ENCODE measurements at regions not wholly inside any gene's neighbourhood (a gene's known extent, or its start where the extent isn't known, plus 50 kb on each side); places are given as distances from the start of the nearest gene placed in this dataset.

DNA sequence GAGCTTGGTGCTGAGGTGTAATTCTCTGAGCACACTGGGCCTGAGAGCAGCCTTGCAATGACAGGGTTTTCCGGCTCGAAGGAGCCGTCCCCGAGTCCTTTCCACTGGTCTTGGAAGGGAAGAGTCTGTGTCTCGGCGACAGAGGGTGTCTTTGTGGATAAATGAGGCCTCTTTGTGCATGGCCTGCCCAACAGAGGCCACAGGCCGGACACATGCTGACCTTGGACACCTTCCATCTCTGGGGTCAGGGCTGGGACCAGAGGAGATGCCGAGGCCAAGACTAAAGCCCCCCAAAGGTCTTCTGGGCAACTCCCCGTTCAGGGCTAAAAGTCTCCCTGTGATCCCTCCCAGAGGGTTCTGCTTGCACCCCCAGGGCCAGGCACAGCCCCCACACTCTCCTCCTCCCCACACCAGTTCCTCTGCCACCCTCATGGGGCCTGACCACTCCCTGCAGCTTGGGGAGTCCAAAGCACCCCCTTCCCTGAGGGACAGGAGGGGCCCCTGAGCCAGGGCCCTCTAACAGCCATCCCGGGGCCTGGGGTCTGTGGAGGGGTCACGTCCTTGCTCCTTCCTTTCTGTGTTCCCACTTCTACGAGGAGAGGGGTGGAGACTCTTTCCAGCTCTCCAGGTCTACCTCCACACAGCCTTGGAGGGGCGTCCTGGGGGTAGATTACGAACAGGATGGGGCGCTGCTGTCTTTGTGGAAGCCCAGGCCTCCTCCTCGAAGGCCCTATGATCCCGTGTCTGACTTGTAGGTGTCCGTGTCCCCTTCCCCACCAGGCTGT, 130.6 kb upstream of the FAM20C start:
- H4K20me1 ChIP-seq (ENCODE audit: insufficient read depth): no peaks in the 10 kb centered on the region

GRCh38 chr7:62361-63116, 129.8 kb upstream of the FAM20C start:
- no peaks in the 10 kb centered on the region for H3K79me2 ChIP-seq (ENCODE audit: insufficient read depth, low read depth)
- H3K9ac ChIP-seq: no peak overlapping the region
- no peak overlapping the region for H3K27ac ChIP-seq
- no peak overlapping the region for H2AFZ ChIP-seq (ENCODE audit: low read depth)
- H3K4me1 ChIP-seq (ENCODE audit: low read depth, poor library complexity, severe bottlenecking): no peaks in the 10 kb centered on the region
- no peaks in the 10 kb centered on the region for H3K36me3 ChIP-seq (ENCODE audit: insufficient read depth)
- no peaks in the 10 kb centered on the region for H4K20me1 ChIP-seq (ENCODE audit: insufficient read depth)
- H3K4me3 ChIP-seq (IDR thresholded peaks at IDR 0.05; ENCODE audit: insufficient read depth, low read depth, low read length): no peak overlapping the region
- peaks cover 36% of the 10 kb centered on the region; the same call in 1 of the 2 replicates for H3K27me3 ChIP-seq (ENCODE audit: insufficient read depth, low read depth)
- TF ChIP-seq, protein P1, sequence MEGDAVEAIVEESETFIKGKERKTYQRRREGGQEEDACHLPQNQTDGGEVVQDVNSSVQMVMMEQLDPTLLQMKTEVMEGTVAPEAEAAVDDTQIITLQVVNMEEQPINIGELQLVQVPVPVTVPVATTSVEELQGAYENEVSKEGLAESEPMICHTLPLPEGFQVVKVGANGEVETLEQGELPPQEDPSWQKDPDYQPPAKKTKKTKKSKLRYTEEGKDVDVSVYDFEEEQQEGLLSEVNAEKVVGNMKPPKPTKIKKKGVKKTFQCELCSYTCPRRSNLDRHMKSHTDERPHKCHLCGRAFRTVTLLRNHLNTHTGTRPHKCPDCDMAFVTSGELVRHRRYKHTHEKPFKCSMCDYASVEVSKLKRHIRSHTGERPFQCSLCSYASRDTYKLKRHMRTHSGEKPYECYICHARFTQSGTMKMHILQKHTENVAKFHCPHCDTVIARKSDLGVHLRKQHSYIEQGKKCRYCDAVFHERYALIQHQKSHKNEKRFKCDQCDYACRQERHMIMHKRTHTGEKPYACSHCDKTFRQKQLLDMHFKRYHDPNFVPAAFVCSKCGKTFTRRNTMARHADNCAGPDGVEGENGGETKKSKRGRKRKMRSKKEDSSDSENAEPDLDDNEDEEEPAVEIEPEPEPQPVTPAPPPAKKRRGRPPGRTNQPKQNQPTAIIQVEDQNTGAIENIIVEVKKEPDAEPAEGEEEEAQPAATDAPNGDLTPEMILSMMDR (conservative IDR thresholded peaks at IDR 0.05; ENCODE audit: low read depth, low read length): no peak
- no peak overlapping the region for H3K4me2 ChIP-seq

More for the DNA sequence above, 130.6 kb upstream of the FAM20C start:
- H2AFZ ChIP-seq (ENCODE audit: low read depth): no peak overlapping the region
- H3K4me1 ChIP-seq (ENCODE audit: low read depth, poor library complexity, severe bottlenecking): no peaks in the 10 kb centered on the region
- H3K9ac ChIP-seq: no peak overlapping the region
- no peak overlapping the region for H3K27ac ChIP-seq
- no peak overlapping the region for H3K4me2 ChIP-seq
- H3K79me2 ChIP-seq (ENCODE audit: insufficient read depth, low read depth): no peaks in the 10 kb centered on the region
- no peak overlapping the region for H3K4me3 ChIP-seq (IDR thresholded peaks at IDR 0.05; ENCODE audit: insufficient read depth, low read depth, low read length)
- TF ChIP-seq, protein P1 (conservative IDR thresholded peaks at IDR 0.05; ENCODE audit: low read depth, low read length): no peak
- H3K36me3 ChIP-seq (ENCODE audit: insufficient read depth): no peaks in the 10 kb centered on the region
- H3K27me3 ChIP-seq (ENCODE audit: insufficient read depth, low read depth): peaks cover 30% of the 10 kb centered on the region; the same call in 1 of the 2 replicates

DNA sequence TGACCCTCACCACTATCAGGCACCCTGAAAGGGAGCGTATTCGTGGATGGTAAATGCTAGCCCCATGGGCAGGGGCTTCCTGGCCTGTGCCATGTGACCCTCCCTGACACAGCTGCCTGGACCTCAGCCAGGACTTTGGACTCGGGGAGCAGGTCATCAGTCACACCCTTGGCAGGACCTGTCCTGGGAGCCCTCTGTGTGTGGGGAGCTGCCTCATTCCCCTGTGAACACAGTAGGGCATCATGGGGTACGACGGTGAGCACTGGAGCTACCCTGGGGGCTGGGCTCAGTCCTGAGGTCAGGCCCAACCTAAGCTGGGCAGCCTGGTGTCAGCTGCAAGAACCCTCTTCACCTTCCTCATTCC, 129.3 kb upstream of the FAM20C start:
- H3K4me1 ChIP-seq (ENCODE audit: low read depth, poor library complexity, severe bottlenecking): no peaks in the 10 kb centered on the region
- H2AFZ ChIP-seq (ENCODE audit: low read depth): no peak overlapping the region
- peaks cover 39% of the 10 kb centered on the region; the same call in 1 of the 2 replicates for H3K27me3 ChIP-seq (ENCODE audit: insufficient read depth, low read depth)
- H3K4me2 ChIP-seq: no peak overlapping the region
- no peaks in the 10 kb centered on the region for H3K36me3 ChIP-seq (ENCODE audit: insufficient read depth)
- H3K4me3 ChIP-seq (IDR thresholded peaks at IDR 0.05; ENCODE audit: insufficient read depth, low read depth, low read length): no peak overlapping the region
- TF ChIP-seq, protein P1 (conservative IDR thresholded peaks at IDR 0.05; ENCODE audit: low read depth, low read length): no peak
- no peak overlapping the region for H3K27ac ChIP-seq
- no peaks in the 10 kb centered on the region for H4K20me1 ChIP-seq (ENCODE audit: insufficient read depth)
- no peaks in the 10 kb centered on the region for H3K79me2 ChIP-seq (ENCODE audit: insufficient read depth, low read depth)
- no peak overlapping the region for H3K9ac ChIP-seq

GRCh38 chr7:63521-64021, 128.8 kb upstream of the FAM20C start:
- Histone ChIP-seq H2AFZ (ENCODE audit: low read depth) (no peak overlapping the region), H3K79me2 (ENCODE audit: insufficient read depth, low read depth) (no peaks in the 10 kb centered on the region), H3K4me1 (ENCODE audit: low read depth, poor library complexity, severe bottlenecking) (no peaks in the 10 kb centered on the region), H3K27me3 (ENCODE audit: insufficient read depth, low read depth) (peaks cover 44% of the 10 kb centered on the region; the same call in 1 of the 2 replicates), H3K4me3 (IDR thresholded peaks at IDR 0.05; ENCODE audit: insufficient read depth, low read depth, low read length) (no peak overlapping the region), H3K4me2 (no peak overlapping the region), H4K20me1 (ENCODE audit: insufficient read depth) (no peaks in the 10 kb centered on the region), H3K27ac (no peak overlapping the region), H3K9ac (no peak overlapping the region), H3K36me3 (ENCODE audit: insufficient read depth) (no peaks in the 10 kb centered on the region)
- TF ChIP-seq, protein P1 (conservative IDR thresholded peaks at IDR 0.05; ENCODE audit: low read depth, low read length): no peak

Data from KMS-11 (cell line).